ENCODE measurements at regions not wholly inside any gene's neighbourhood (a gene's known extent, or its start where the extent isn't known, plus 50 kb on each side); places are given as distances from the start of the nearest gene placed in this dataset.

- TF ChIP-seq CTCF (IDR thresholded peaks at IDR 0.05) (no peak), POLR2A (IDR thresholded peaks at IDR 0.05) (no peak)
- Histone ChIP-seq H3K36me3 (ENCODE audit: low read depth, missing control alignments) (no peaks in the 10 kb centered on the region), H3K27me3 (no peaks in the 10 kb centered on the region), H3K4me1 (no peaks in the 10 kb centered on the region), H3K27ac (no peak overlapping the region), H3K9me3 (no peaks in the 10 kb centered on the region), H3K4me3 (no peak overlapping the region)
- intact Hi-C loops (cut with DNase I; ENCODE audit: low total_unique reads), result no loop called here
- 56 to 57% methylated on average over 5 of the region's 5 CpGs for WGBS, 2 donors
- no peak for DNase-seq
These were observed 138.9 kb upstream of the LNX1 start for GRCh38 chr4:53730031-53730805.

- DNase-seq, result no peak
- Histone ChIP-seq H3K36me3 (ENCODE audit: low read depth, missing control alignments) (no peaks in the 10 kb centered on the region), H3K27ac (no peak overlapping the region), H3K9me3 (no peaks in the 10 kb centered on the region), H3K27me3 (no peaks in the 10 kb centered on the region), H3K4me3 (no peak overlapping the region), H3K4me1 (no peaks in the 10 kb centered on the region)
- WGBS, 2 donors, result 86 to 88% methylated on average over 1 of the region's 1 CpG
- intact Hi-C loops (cut with DNase I; ENCODE audit: low total_unique reads), result no loop called here
- TF ChIP-seq CTCF (IDR thresholded peaks at IDR 0.05), result no peak
- no peak for TF ChIP-seq POLR2A (IDR thresholded peaks at IDR 0.05)
These were observed 130.8 kb upstream of the LNX1 start for GRCh38 chr4:53722110-53722509.

GRCh38 chr4:53721263-53721662, 130.0 kb upstream of the LNX1 start:
- no peaks in the 10 kb centered on the region for H3K4me1 ChIP-seq
- no peaks in the 10 kb centered on the region for H3K27me3 ChIP-seq
- TF ChIP-seq CTCF (IDR thresholded peaks at IDR 0.05), result no peak
- 95 to 100% methylated on average over 1 of the region's 1 CpG for WGBS, 2 donors
- intact Hi-C loops (cut with DNase I; ENCODE audit: low total_unique reads), result no loop called here
- H3K4me3 ChIP-seq, result no peak overlapping the region
- no peaks in the 10 kb centered on the region for H3K36me3 ChIP-seq (ENCODE audit: low read depth, missing control alignments)
- H3K27ac ChIP-seq, result no peak overlapping the region
- H3K9me3 ChIP-seq, result no peaks in the 10 kb centered on the region
- DNase-seq, result no peak

GRCh38 chr4:53720776-53721175, 129.5 kb upstream of the LNX1 start:
- intact Hi-C loops (cut with DNase I; ENCODE audit: low total_unique reads), result no loop called here
- Histone ChIP-seq H3K9me3 (no peaks in the 10 kb centered on the region), H3K36me3 (ENCODE audit: low read depth, missing control alignments) (no peaks in the 10 kb centered on the region), H3K27me3 (no peaks in the 10 kb centered on the region), H3K4me1 (no peaks in the 10 kb centered on the region), H3K27ac (no peak overlapping the region), H3K4me3 (no peak overlapping the region)
- no peak for TF ChIP-seq CTCF (IDR thresholded peaks at IDR 0.05)
- no peak for TF ChIP-seq POLR2A (IDR thresholded peaks at IDR 0.05)
- no peak for DNase-seq
- WGBS, 2 donors, result 78 to 83% methylated on average over 5 of the region's 5 CpGs

- no peak for DNase-seq
- 83% methylated on average over 4 of the region's 4 CpGs for WGBS, 2 donors
- intact Hi-C loops (cut with DNase I; ENCODE audit: low total_unique reads), result no loop called here
- Histone ChIP-seq H3K4me3 (no peak overlapping the region), H3K36me3 (ENCODE audit: low read depth, missing control alignments) (no peaks in the 10 kb centered on the region), H3K9me3 (no peaks in the 10 kb centered on the region), H3K27me3 (no peaks in the 10 kb centered on the region), H3K4me1 (no peaks in the 10 kb centered on the region), H3K27ac (no peak overlapping the region)
- TF ChIP-seq POLR2A (IDR thresholded peaks at IDR 0.05) (no peak), CTCF (IDR thresholded peaks at IDR 0.05) (no peak)
These were observed 125.8 kb upstream of the LNX1 start for GRCh38 chr4:53717064-53717549.
